ENCODE measurements at regions not wholly inside any gene's neighbourhood (a gene's known extent, or its start where the extent isn't known, plus 50 kb on each side); places are given as distances from the start of the nearest gene placed in this dataset.

GRCh38 chr4:144456196-144456595, 189.8 kb upstream of the HHIP start (continued):
- no peak for TF ChIP-seq HMGXB4 (CRISPR knock-in tag; IDR thresholded peaks at IDR 0.05; ENCODE audit: borderline replicate concordance)
- TF ChIP-seq RFX5 (IDR thresholded peaks at IDR 0.05) = no peak
- no peak for TF ChIP-seq ESRRA (IDR thresholded peaks at IDR 0.05; ENCODE audit: borderline replicate concordance, low read length)

- H3K4me3 ChIP-seq = no peak overlapping the region
- WGBS (ENCODE audit: missing lambda C conversion rate) = 52% methylated on average over 5 of the region's 5 CpGs
- FAIRE-seq (no peak), ATAC-seq (no peak), DNase-seq (ENCODE audit: low read depth in 1 of 2, low spot score in 1 of 2) (no peak)
- no peaks in the 10 kb centered on the region for H3K9me3 ChIP-seq
- H3K4me2 ChIP-seq = no peak overlapping the region
- H3K4me1 ChIP-seq = no peaks in the 10 kb centered on the region
- ChIA-PET CTCF (no interaction called here), POLR2A (no interaction called here)
- H3K27ac ChIP-seq = no peak overlapping the region
- TF ChIP-seq FOSL2 (IDR thresholded peaks at IDR 0.05) (no peak), FOSL2 (CRISPR knock-in tag; IDR thresholded peaks at IDR 0.05) (no peak), RNF2 (IDR thresholded peaks at IDR 0.05; ENCODE audit: borderline replicate concordance, low read depth) (no peak), CBX2 (IDR thresholded peaks at IDR 0.05; ENCODE audit: borderline replicate concordance, low read depth) (no peak), RARB (CRISPR knock-in tag; IDR thresholded peaks at IDR 0.05) (no peak), JUNB (IDR thresholded peaks at IDR 0.05) (no peak), KDM1A (IDR thresholded peaks at IDR 0.05; ENCODE audit: low read depth) (no peak), CBX8 (IDR thresholded peaks at IDR 0.05) (no peak), TFCP2L1 (CRISPR knock-in tag; IDR thresholded peaks at IDR 0.05) (no peak), HOXB5 (CRISPR knock-in tag; IDR thresholded peaks at IDR 0.05) (no peak), CHD2 (IDR thresholded peaks at IDR 0.05; ENCODE audit: low read length, partially characterized antibody) (no peak)
Observed at GRCh38 chr4:144461906-144462305, 184.1 kb upstream of the HHIP start.

GRCh38 chr4:144463236-144463635, 182.7 kb upstream of the HHIP start:
- Histone ChIP-seq H3K4me3 (no peak overlapping the region), H3K9me3 (no peaks in the 10 kb centered on the region), H3K27ac (no peak overlapping the region), H3K4me1 (no peaks in the 10 kb centered on the region), H3K4me2 (no peak overlapping the region)
- ChIA-PET CTCF (no interaction called here), POLR2A (no interaction called here)
- FAIRE-seq (no peak), ATAC-seq (no peak), DNase-seq (ENCODE audit: low read depth in 1 of 2, low spot score in 1 of 2) (no peak)
- TF ChIP-seq RAD21 (conservative IDR thresholded peaks at IDR 0.05 in 1 of 2, IDR thresholded peaks at IDR 0.05 in 1 of 2) = no peak
- TF ChIP-seq POLR2AphosphoS2 (conservative IDR thresholded peaks at IDR 0.05; ENCODE audit: low read length) = no peak
- TF ChIP-seq PBX3 (IDR thresholded peaks at IDR 0.05) = no peak
- TF ChIP-seq HOXB5 (CRISPR knock-in tag; IDR thresholded peaks at IDR 0.05) = no peak
- TF ChIP-seq USF2 (IDR thresholded peaks at IDR 0.05) = no peak
- TF ChIP-seq MYC (IDR thresholded peaks at IDR 0.05; ENCODE audit: borderline replicate concordance, low read length) = no peak
- TF ChIP-seq ESRRA (IDR thresholded peaks at IDR 0.05; ENCODE audit: borderline replicate concordance, low read length) = no peak
- no peak for TF ChIP-seq NFE2L2 (conservative IDR thresholded peaks at IDR 0.05; ENCODE audit: low read length)
- TF ChIP-seq HDAC2 (IDR thresholded peaks at IDR 0.05) = no peak
- TF ChIP-seq JUNB (IDR thresholded peaks at IDR 0.05) = no peak
- WGBS (ENCODE audit: missing lambda C conversion rate) = no CpG with 5 or more reads among the region's 1 CpG

- Histone ChIP-seq H3K4me3 (no peak overlapping the region), H3K4me2 (no peak overlapping the region), H3K27ac (no peak overlapping the region), H3K4me1 (no peaks in the 10 kb centered on the region), H3K9me3 (no peaks in the 10 kb centered on the region)
- FAIRE-seq = no peak
- 92% methylated on average over 7 of the region's 7 CpGs for WGBS (ENCODE audit: missing lambda C conversion rate)
- ChIA-PET CTCF (no interaction called here), POLR2A (no interaction called here)
- ATAC-seq = no peak
- DNase-seq (ENCODE audit: low read depth in 1 of 2, low spot score in 1 of 2) = no peak
- no peak for TF ChIP-seq KDM5A (IDR thresholded peaks at IDR 0.05)
- TF ChIP-seq RNF2 (IDR thresholded peaks at IDR 0.05; ENCODE audit: borderline replicate concordance, low read depth) = no peak
- no peak for TF ChIP-seq JUNB (IDR thresholded peaks at IDR 0.05)
- no peak for TF ChIP-seq ZFP36 (IDR thresholded peaks at IDR 0.05; ENCODE audit: borderline replicate concordance, partially characterized antibody)
- no peak for TF ChIP-seq HOXA7 (CRISPR knock-in tag; IDR thresholded peaks at IDR 0.05)
- TF ChIP-seq PBX3 (IDR thresholded peaks at IDR 0.05) = no peak
- TF ChIP-seq EP300 (IDR thresholded peaks at IDR 0.05) = no peak
- no peak for TF ChIP-seq ZSCAN20 (CRISPR knock-in tag; IDR thresholded peaks at IDR 0.05)
- TF ChIP-seq BHLHE40 (IDR thresholded peaks at IDR 0.05; ENCODE audit: low read depth, low read length) = no peak
- no peak for TF ChIP-seq MYC (IDR thresholded peaks at IDR 0.05; ENCODE audit: borderline replicate concordance, low read length)
- TF ChIP-seq ATOH8 (CRISPR knock-in tag; IDR thresholded peaks at IDR 0.05; ENCODE audit: low read depth) = no peak
- no peak for TF ChIP-seq NR3C1 (IDR thresholded peaks at IDR 0.05)
- no peak for TF ChIP-seq ESRRA (IDR thresholded peaks at IDR 0.05; ENCODE audit: borderline replicate concordance, low read length)
- no peak for TF ChIP-seq HEYL (CRISPR knock-in tag; IDR thresholded peaks at IDR 0.05)
Observed at GRCh38 chr4:144463896-144464295, 182.1 kb upstream of the HHIP start.

Measured in A549 (cell line).